CD4-positive, CD25-positive, alpha-beta regulatory T cell (primary cell): ENCODE measurements at regions not wholly inside any gene's neighbourhood (a gene's known extent, or its start where the extent isn't known, plus 50 kb on each side); places are given as distances from the start of the nearest gene placed in this dataset.
"Not testable (repeated sequence)": the region's sequence is repeated elsewhere in the genome, so short reads cannot be mapped to it uniquely, and the experiment has no call there.

ENCODE experiments used
- ATAC-seq, 2 donors: fragments of 150-1000 bp; cut with Tn5 transposase; one replicate each; pipeline ENCODE4 v1.10.0; 2021; ENCODE audit warnings: low read depth in 2 of 2, moderate number of reproducible peaks in 2 of 2, moderate library complexity in 1 of 2
- DNase-seq, 3 donors: peaks; one replicate each; pipeline versions ENCODE4 v3.0.0 to v3.0.0-alpha.2; 2012 to 2022; ENCODE audit warnings: mixed read lengths in 1 of 3
- H3K27ac ChIP-seq: one replicate; pipeline ENCODE4 v1.7.0; 2013; ENCODE audit warnings: mild to moderate bottlenecking, low read length; ENCODE audit not compliant: insufficient read depth, poor library complexity, severe bottlenecking
- H3K27me3 ChIP-seq: one replicate; pipeline ENCODE4 v1.7.0; 2013; ENCODE audit warnings: low read length; ENCODE audit not compliant: control insufficient read depth, insufficient read depth
- H3K36me3 ChIP-seq: one replicate; pipeline ENCODE4 v1.7.0; 2013; ENCODE audit warnings: mild to moderate bottlenecking, low read length, moderate library complexity; ENCODE audit not compliant: control insufficient read depth, insufficient read depth
- H3K4me1 ChIP-seq: 2 replicates; pipeline ENCODE4 v1.7.0; 2013; ENCODE audit warnings: mild to moderate bottlenecking, low read length; ENCODE audit not compliant: insufficient read depth, control insufficient read depth, poor library complexity, severe bottlenecking
- H3K4me3 ChIP-seq: one replicate; pipeline ENCODE4 v1.7.0; 2013; ENCODE audit warnings: low read depth, mild to moderate bottlenecking, low read length, moderate library complexity
- H3K9me3 ChIP-seq, 2 experiments: 1 replicate in 1 of 2; 2 replicates in 1 of 2; pipeline ENCODE4 v1.7.0; 2013; ENCODE audit warnings: low read length in 2 of 2, mild to moderate bottlenecking in 1 of 2, moderate library complexity in 1 of 2; ENCODE audit not compliant: control insufficient read depth in 2 of 2
- H3K27ac Mint-ChIP-seq, 3 donors: one replicate each; pipeline ENCODE4 v1.8.0; 2020 to 2022; ENCODE audit warnings: mild to moderate bottlenecking in 3 of 3, mixed read lengths in 3 of 3, moderate library complexity in 2 of 3
- H3K27me3 Mint-ChIP-seq: one replicate; pipeline ENCODE4 v1.8.0; 2022; ENCODE audit warnings: mild to moderate bottlenecking, mixed read lengths
- H3K36me3 Mint-ChIP-seq: one replicate; pipeline ENCODE4 v1.8.0; 2020; ENCODE audit warnings: mixed read lengths
- H3K4me1 Mint-ChIP-seq, 4 donors: one replicate each; pipeline ENCODE4 v1.8.0; 2020 to 2022; ENCODE audit warnings: mixed read lengths in 4 of 4, mild to moderate bottlenecking in 1 of 4
- H3K4me3 Mint-ChIP-seq, 4 donors: one replicate each; pipeline ENCODE4 v1.8.0; 2020 to 2022; ENCODE audit warnings: mild to moderate bottlenecking in 4 of 4, mixed read lengths in 4 of 4, moderate library complexity in 3 of 4
- H3K9me3 Mint-ChIP-seq, 7 donors: one replicate each; pipeline ENCODE4 v1.8.0; 2020 to 2022; ENCODE audit warnings: mixed read lengths in 7 of 7, mild to moderate bottlenecking in 3 of 7, moderate library complexity in 2 of 7

- Mint-ChIP-seq H3K4me3 (no peak overlapping the region), H3K27ac (no peak overlapping the region), H3K9me3 (no peaks in the 10 kb centered on the region), H3K27me3 (peaks cover 9% of the 10 kb centered on the region), H3K36me3 (no peaks in the 10 kb centered on the region), H3K4me1 (no peaks in the 10 kb centered on the region)
- ATAC-seq: no peak
- Histone ChIP-seq H3K36me3 (no peaks in the 10 kb centered on the region), H3K27me3 (peaks cover 1% of the 10 kb centered on the region), H3K9me3 (no peaks in the 10 kb centered on the region), H3K4me1 (no peaks in the 10 kb centered on the region), H3K27ac (no peak overlapping the region), H3K4me3 (no peak overlapping the region)
- DNase-seq: no peak
Measured at GRCh38 chr11:69584160-69584559, 56.8 kb upstream of the CCND1 start.

DNA sequence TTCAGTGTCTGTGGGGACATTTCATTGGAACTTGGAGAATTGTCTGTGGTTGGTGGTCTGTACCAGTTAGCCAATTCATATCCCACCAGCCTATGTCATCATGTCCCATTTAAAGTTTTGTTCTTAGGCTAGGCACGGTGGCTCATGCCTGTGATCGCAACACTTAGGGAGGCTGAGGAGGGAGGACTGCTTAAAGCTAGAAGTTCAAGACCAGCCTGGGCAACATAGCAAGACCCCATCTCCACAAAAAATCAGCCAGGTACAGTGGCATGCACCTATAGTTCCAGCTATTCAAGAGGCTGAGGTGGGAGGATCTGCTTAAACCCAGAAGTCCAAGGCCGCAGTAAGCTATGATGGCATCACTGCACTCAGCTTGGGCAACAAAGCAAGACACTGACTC, 55.6 kb upstream of the CCND1 start:
- H3K9me3 Mint-ChIP-seq: no peaks in the 10 kb centered on the region
- DNase-seq (no peak), ATAC-seq (no peak)
- no peaks in the 10 kb centered on the region for H3K4me1 Mint-ChIP-seq
- H3K4me1 ChIP-seq: no peaks in the 10 kb centered on the region
- no peak overlapping the region for H3K4me3 ChIP-seq
- no peaks in the 10 kb centered on the region for H3K36me3 Mint-ChIP-seq
- H3K4me3 Mint-ChIP-seq: no peak overlapping the region
- no peak overlapping the region for H3K27ac Mint-ChIP-seq
- H3K9me3 ChIP-seq: no peaks in the 10 kb centered on the region
- H3K27ac ChIP-seq: no peak overlapping the region
- H3K27me3 Mint-ChIP-seq: peaks cover 9% of the 10 kb centered on the region
- no peaks in the 10 kb centered on the region for H3K36me3 ChIP-seq
- no peaks in the 10 kb centered on the region for H3K27me3 ChIP-seq

- Mint-ChIP-seq H3K9me3 (no peaks in the 10 kb centered on the region), H3K27ac (no peak overlapping the region), H3K27me3 (peaks cover 9% of the 10 kb centered on the region), H3K4me3 (no peak overlapping the region), H3K36me3 (no peaks in the 10 kb centered on the region), H3K4me1 (no peaks in the 10 kb centered on the region)
- Histone ChIP-seq H3K27me3 (no peaks in the 10 kb centered on the region), H3K4me3 (no peak overlapping the region), H3K36me3 (no peaks in the 10 kb centered on the region), H3K4me1 (no peaks in the 10 kb centered on the region), H3K27ac (no peak overlapping the region), H3K9me3 (no peaks in the 10 kb centered on the region)
- no peak for DNase-seq
- ATAC-seq: no peak
Measured at GRCh38 chr11:69587454-69588090, 53.4 kb upstream of the CCND1 start.

GRCh38 chr11:69588270-69588669, 52.7 kb upstream of the CCND1 start:
- Mint-ChIP-seq H3K9me3 (no peaks in the 10 kb centered on the region), H3K27ac (no peak overlapping the region), H3K27me3 (peaks cover 9% of the 10 kb centered on the region), H3K36me3 (no peaks in the 10 kb centered on the region), H3K4me1 (no peaks in the 10 kb centered on the region), H3K4me3 (no peak overlapping the region)
- Histone ChIP-seq H3K9me3 (no peaks in the 10 kb centered on the region), H3K4me3 (no peak overlapping the region), H3K36me3 (no peaks in the 10 kb centered on the region), H3K27ac (no peak overlapping the region), H3K27me3 (no peaks in the 10 kb centered on the region), H3K4me1 (no peaks in the 10 kb centered on the region)
- DNase-seq: no peak
- ATAC-seq: no peak

DNA sequence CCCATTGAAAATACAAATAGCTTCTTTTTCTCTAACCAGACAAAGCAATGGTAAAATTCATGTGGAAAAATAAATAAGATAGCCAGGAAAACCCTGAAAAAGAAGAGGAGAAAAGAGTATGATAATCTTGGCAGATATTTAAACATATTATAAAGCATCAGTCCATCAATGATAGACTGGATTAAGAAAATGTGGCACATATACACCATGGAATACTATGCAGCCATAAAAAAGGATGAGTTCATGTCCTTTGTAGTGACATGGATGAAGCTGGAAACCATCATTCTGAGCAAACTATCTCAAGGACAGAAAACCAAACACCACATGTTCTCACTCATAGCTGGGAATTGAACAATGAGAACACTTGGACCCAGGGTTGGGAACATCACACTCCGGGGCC, 50.9 kb upstream of the CCND1 start:
- not testable (repeated sequence) for H3K4me1 ChIP-seq, H3K36me3 ChIP-seq, H3K4me1 Mint-ChIP-seq, H3K4me3 Mint-ChIP-seq, H3K27me3 Mint-ChIP-seq, DNase-seq, H3K9me3 ChIP-seq, H3K27ac ChIP-seq, ATAC-seq, H3K36me3 Mint-ChIP-seq, H3K27ac Mint-ChIP-seq, H3K4me3 ChIP-seq, H3K27me3 ChIP-seq, H3K9me3 Mint-ChIP-seq
